ENCODE measurements at regions not wholly inside any gene's neighbourhood (a gene's known extent, or its start where the extent isn't known, plus 50 kb on each side); places are given as distances from the start of the nearest gene placed in this dataset.
"Not testable (repeated sequence)": the region's sequence is repeated elsewhere in the genome, so short reads cannot be mapped to it uniquely, and the experiment has no call there.

- DNase-seq (ENCODE audit: low read depth), result not testable (repeated sequence)
These were observed 55.9 kb upstream of the CYRIA start for GRCh38 chr2:16721529-16721928.

GRCh38 chr2:16720737-16721136, 55.1 kb upstream of the CYRIA start:
- not testable (repeated sequence) for DNase-seq (ENCODE audit: low read depth)

GRCh38 chr2:16719485-16719808, 53.8 kb upstream of the CYRIA start:
- DNase-seq (ENCODE audit: low read depth), result no peak

GRCh38 chr2:16718576-16719484, 53.2 kb upstream of the CYRIA start:
- DNase-seq (ENCODE audit: low read depth), result no peak

- DNase-seq (ENCODE audit: low read depth), result no peak
These were observed 51.8 kb upstream of the CYRIA start for GRCh38 chr2:16717477-16717876.

GRCh38 chr2:16716944-16717343, 51.3 kb upstream of the CYRIA start:
- DNase-seq (ENCODE audit: low read depth), result no peak

GRCh38 chr2:16716024-16716423, 50.4 kb upstream of the CYRIA start:
- no peak for DNase-seq (ENCODE audit: low read depth)

Measured in fibroblast of the conjunctiva (primary cell).